Fibroblast of skin of back (primary cell): ENCODE measurements at regions not wholly inside any gene's neighbourhood (a gene's known extent, or its start where the extent isn't known, plus 50 kb on each side); places are given as distances from the start of the nearest gene placed in this dataset.
A peak's percentile ranks its signal among the peaks of the same experiment; 100 is the strongest.
"Not testable (repeated sequence)": the region's sequence is repeated elsewhere in the genome, so short reads cannot be mapped to it uniquely, and the experiment has no call there.

Experiments
- DNase-seq: peaks from one replicate; pipeline ENCODE4 v3.0.0-alpha.2; 2013

DNA sequence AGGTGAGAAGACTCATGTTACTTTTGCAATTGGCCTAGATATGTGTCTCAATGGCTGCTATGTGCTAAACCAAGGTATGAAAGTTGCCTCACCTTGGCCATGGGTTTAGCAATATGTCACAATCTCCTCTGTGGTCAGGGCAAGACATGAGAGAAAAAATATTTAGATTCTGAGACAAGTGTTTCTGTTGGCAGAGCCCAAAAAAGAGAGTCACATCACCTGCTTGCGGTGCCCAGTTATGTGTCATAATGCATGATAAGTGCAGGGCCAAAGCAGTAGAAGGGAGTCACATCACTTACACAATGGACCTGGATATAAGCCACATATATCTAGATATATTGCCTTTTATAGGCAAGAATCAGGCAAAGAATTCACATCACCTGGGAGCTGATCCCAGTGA is 894.1 kb upstream of the AMELY start:
- DNase-seq: no peak

DNA sequence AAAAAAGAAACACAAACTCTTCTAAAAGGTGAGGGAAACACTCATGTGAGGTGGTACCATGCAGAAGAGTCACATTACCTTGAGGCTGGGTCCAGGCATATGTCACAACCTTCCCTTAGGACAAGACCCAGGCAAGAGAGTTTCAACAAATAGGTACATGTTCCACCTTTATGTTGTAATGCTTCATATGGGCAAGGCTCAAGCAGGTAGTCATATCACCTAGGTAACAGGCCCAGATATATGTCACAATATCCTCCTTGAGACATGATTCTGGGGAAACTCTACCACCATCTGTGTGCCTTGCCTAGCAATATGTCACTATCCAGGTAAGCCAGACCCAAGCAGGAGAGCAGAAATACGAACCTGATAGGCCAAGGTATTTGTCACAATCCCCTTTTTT is 892.2 kb upstream of the AMELY start:
- DNase-seq: no peak

DNA sequence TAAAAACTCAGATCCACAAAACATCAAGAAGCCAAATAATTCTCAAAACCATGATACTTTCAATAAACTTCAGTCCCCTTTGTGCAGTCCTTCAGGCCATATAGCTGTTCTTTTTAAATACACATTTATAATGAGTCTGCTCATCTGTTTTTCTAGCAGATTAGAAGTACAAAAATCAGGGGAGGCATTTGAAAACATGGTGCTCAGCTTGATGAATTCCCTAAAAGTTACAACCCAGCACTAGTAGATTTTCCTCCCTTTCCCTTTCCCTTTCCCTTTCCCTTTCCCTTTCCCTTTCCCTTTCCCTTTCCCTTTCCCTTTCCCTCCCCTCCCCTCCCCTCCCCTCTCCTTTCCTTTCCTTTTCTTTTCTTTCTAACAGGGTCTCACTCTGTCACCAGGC is 884.6 kb upstream of the AMELY start:
- DNase-seq: no peak

DNA sequence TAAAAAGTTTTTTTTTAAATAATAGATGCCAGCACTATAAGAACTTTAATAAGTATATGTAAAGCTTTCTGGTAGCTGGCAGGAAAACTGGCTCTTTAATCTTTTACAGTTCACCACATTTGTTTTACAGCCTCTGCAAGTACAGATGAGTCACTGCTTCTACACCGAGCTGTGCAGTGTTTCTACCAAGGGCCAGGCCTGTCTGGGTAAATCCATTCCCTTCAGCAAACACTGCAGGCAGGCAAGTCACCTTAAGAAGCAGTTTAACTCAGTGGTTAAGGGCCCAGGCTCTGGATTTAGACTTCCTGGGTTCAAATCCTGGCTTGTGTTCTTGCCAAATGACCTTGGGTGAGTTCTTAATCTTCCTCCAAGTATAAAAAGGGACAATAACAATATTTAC is 882.9 kb upstream of the AMELY start:
- DNase-seq: peak; percentile 66

DNA sequence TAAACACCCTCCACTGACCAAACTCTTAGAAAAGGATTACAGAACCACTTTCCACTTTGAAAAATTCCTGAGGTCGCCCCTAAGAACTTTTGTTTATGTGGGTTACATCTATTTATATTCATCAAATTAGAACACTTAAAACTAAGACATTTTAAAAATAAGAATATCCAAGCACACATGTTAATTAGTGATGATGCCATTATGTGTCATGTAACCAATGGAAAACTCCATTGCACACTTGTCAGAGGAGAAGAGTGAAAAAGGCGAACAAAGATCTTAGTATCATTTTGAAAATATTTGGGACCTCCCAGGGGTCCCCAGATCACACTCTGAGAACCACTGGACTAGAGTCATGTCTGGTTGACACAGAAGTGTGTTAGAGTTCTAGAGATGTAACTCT is 882.4 kb upstream of the AMELY start:
- peak; percentile 3 for DNase-seq

DNA sequence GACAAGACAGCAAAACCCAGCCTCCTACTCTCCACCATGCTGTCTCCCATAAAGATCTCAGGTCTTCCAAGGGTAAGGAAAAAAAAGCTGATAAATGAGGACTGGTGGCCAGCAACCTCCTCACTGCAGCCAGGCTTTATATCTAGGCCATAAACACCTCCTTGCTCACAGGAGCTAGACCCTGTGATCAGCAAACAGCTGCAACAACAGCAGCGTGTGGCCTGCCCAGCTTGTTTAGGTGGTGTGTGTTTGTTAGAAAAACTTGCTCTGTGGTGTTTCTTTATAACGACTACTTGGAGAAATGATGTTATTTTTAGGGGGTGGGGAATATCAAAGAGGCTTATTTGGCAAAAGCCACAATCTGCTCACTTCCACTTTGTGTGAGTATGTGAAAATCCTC is 880.9 kb upstream of the AMELY start:
- DNase-seq: no peak

DNA sequence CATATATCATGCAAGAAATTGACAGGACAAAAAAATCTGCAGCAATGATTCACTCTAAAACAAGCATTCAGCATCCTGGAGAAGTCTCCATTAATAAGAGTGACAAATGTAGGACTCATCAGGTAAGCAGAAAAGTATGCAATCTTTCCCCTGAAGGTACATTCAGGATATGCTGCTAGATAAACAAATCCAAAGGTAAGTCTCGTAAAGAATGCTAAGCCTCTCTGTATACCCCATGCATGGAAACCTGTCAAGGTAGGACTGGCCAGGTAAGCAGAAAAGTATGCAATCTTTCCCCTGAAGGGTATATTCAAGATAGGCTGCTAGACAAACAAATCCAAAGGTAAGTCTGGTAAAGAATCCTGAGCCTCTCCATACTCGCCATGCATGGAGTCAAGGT is 869.9 kb upstream of the AMELY start:
- DNase-seq: no peak

DNA sequence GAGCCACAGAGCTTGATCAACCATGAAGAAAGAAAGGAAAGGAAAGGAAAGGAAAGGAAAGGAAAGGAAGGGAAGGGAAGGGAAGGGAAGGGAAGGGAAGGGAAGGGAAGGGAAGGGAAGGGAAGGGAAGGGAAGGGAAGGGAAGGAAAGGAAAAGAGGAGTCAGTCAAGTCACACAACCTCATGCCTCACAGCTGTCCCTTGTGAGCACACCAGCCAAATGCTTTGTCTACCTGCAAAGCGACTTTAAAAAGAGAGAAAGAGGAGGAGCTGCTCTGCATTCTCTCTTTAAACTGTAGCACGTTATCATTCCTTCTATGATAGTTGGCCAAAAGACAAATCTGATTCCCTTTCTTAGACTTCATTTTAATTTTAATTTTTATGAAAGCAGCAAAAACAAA is 863.9 kb upstream of the AMELY start:
- DNase-seq: not testable (repeated sequence)

DNA sequence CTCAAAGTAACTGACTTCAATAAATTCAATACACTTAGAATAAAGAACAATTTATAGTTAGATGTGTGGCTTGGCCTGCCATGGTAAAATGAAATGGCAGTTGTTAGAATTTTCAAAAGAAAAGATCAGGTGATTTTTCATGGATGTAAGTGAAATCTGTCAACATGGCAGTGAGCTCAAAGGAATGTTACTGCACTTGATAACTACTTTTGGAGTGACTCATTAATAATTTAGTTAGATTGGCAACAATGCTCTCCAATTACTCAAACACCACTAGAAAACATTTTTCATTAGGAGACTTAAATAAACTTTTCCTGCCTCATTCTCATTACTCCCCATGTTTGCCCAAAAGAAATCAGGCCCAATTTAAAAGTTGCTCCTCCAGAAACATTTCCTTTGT is 860.2 kb upstream of the AMELY start:
- DNase-seq: no peak

DNA sequence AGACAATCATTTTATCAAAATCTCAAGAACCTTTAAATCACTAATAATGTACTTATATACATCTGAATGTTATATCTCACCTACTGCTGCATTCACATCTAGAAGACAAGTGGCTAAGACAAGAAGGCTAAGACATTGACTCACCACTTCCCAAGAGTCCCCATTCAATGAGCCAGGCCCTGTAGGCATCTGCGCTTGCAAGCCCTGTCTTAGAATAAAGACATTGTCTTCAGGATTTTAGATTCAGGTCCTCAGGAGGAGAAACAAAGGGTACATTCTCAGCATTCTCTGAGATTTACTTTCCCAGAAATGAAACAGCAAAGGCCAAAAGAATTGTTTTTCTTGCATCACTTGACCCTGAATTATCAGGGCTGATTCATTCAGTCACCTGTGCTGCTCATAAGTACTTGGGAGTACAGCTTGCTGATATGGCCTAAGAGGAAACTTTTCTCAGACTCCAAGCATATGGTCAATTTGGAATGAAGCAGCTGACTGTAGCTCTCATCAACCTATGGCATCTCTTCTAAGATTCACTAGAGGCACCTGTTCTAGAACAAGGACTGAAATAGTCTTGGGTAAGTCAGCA is 858.3 kb upstream of the AMELY start:
- DNase-seq: peak; percentile 30

DNA sequence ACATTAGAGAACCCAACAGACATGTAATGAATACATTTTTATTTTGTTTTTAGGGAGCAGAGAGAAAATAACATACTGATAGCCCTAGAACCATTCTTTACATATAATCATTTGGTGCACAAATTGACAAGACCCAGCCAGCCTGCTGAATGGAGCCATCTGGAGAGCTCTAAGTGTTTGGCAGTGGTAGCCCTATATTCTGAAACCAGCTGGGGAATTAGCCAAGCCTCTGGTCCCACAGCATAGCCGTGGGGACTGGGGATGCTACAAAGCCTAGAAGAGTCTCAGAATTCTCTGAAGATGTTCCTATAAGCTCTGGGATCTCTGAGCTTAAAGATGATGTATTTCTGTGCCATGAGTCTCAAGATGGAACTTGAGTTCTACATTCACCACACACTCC is 857.3 kb upstream of the AMELY start:
- no peak for DNase-seq

DNA sequence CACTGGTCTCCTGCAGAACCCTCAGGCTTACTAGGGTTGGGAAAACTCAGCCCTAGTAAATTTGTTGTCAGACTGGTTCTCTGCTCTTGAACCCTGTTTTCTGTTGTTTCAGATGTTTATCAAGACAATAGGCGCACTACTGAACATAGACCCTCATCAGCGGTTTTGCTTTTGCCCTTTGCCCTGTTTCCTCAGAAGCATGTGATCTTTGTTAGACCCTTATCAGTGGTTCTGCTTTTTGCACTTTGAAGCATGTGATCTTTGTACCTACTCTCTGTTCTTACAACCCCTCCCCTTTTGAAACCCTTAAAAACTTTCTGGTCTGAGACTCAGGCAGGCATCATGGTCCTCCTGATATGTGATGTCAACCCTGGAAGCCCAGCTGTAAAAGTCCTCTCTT is 842.2 kb upstream of the AMELY start:
- DNase-seq: no peak

DNA sequence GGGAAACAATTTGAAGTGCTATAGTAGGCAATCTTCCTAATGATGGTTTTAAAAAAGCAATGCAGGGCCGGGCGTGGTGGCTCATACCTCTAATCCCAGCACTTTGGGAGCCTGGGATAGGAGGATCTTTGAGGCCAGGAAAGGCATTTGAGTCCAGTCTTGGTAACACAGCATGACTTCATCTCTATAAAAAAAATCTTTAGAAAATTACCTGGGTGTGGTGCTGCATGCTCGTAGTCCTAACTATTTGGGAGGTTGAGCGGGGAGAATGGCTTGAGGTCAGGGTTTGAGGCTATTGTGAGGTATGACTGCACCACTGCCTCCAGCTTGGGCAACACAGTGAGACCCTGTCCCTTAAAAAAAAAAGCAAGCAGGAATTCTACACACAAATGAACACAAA is 835.2 kb upstream of the AMELY start:
- no peak for DNase-seq

DNA sequence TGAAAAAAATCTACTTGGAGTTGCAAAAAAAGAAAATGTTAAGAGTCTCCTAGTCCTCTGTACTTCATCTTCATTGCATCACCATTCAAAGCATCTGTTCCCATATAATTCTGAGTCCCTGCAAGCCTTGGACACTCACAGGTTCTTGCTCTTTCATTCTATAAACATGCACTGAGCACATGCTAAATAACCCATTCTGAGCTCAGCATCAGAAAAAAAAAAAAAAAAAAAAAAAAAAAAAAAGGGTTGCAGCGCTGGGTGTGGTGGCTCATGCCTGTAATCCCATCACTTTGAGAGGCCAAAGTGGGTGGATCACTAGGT is 834.0 kb upstream of the AMELY start:
- DNase-seq: no peak

DNA sequence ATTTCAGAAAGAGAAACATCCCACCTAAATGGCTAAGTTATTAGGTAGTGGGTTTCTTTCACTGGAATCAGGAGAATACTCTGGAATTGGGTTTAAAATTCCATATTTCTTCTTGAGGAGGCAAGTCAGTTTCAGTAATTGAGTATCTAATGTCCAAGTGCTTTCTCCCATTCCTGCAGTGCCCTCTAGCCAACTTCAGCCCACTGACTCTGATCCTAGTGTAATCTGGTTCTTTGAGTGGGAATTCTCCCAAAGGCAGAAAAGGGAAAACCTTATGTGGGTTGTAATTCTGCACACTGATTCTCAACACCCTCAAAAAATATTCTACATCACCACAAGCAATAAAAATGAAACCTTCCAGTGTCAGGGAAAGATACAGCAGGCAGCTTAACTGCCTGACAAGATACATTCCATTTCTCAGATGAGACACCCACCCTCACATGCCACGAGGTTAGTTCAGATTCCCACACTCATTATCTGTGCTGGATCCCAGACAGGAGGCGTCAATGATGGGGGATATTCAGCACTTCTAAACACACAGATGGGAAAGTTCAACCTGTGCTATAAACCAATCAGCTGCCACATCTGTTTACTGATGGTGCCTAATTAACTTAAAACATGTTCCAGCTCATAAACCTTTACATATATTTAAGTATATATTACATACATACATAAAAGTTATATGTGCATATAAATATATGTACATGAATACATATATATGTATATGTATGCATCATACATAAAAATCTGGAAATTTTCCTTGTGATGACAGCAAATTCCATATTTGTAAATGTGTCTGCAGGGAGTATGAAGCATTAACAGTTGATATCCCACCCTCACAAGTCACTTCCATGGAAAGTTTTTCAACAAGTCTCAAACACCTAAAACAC is 833.4 kb upstream of the AMELY start:
- peak; percentile 35 for DNase-seq

DNA sequence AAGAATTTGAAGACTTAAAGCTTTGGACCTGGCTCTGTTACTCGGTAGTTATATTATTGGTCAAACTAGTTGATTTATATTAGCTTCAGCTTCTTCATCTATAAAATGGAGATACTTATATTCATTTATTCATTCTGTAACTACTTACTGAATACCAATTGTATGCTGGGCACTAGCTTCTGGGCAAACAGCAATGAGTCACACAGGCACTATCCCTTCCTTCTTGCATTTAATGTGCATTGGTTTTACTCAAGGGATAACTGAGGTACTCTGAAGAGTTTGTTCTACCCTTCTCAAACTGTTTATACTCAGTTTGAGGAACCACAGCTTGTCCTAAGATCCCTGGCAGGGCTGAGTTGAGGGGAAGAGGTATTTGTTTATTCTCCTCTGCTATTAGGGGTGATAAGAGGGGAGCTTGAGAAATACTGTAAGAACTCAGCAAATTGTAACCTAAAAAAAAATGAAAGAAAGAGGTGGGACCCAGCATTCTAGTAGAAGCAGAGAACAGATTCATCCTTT is 825.4 kb upstream of the AMELY start:
- peak; percentile 15 for DNase-seq

DNA sequence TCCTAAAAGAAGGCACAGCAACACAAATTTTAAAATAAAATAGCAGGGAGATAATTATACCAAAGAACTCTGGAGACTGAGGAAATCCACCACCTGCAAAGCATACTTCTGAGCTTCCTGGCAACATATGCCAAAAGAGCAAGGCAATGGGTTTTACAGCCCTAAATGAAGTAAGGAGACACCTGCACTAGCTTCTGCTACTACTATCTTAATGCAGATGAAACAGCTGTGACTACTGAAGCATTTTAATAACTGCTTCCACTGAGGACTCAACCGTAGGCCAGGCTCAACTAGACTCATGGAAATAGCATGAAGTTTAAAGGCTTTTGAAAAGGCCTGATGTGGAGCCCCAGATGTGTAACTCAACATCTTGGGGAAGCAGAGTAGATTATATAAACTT is 820.1 kb upstream of the AMELY start:
- DNase-seq: no peak

DNA sequence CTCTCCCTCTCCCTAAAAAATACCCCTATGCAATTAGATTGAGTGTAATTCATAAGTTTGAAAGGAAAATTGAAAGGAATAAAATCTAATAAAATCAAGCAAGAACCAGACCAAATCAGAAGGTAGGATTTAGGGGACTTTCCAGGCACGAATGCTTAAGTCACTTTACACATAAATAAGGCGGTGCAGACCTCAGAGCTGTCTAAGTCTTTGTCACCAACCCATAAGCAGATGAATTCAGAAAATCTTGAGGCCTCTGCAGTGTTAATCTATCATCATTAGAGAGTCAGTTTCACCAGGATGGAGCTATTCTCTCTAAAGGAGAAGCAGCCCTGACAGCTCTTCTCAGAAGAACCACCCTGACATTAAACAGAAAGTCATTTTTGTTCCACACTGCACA is 819.1 kb upstream of the AMELY start:
- no peak for DNase-seq

DNA sequence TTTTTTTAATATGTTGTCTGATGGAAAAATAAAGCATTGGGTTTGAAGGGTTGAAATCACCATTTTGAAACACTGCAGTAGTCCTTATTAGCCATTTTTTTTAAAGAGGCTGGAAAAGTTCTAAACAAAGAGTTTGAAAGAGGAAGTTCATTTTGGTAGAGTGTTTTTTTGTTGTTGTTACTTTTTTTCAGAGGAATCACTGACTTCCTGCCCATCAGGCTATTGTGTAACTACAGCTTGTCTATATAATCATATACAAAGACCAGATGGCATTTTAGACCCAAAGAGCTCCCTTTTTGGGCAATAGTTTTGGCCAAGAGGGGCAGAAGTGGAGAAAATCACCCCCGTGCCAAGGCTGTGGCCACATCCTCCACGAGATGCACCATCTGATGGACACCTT is 818.5 kb upstream of the AMELY start:
- no peak for DNase-seq

DNA sequence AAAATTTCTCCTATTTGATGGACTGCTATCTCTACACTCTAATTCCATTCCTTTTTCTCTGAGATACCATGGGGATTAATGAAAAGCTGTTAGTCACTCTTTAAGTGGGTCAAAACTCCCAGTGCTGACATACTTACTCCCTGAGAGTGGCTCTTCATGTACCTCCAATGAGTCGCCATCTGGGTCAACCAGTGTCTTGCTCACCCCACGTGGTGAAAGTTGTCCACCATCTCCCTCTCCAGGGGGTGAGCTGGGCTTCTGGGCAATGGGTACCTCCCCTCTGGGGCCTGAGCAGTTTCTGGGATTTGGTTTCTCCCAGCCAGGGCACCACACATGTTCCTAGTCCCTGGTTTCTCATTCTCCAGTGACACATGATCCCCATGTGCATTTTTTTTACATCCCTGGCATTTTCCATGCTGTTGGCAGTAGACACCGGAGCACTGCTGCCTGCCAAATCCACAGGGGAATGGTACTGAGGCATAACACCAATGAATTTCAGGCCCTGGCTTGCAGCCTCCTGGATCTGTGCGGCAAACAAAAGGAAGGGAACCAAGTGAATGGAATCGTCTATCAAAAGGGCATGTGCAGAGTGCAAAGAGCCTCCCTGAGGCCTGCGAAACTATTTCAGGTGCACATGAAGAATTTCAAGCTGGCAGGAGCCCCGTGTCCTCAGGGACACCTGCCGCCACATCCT is 817.9 kb upstream of the AMELY start:
- DNase-seq: peak; percentile 85

DNA sequence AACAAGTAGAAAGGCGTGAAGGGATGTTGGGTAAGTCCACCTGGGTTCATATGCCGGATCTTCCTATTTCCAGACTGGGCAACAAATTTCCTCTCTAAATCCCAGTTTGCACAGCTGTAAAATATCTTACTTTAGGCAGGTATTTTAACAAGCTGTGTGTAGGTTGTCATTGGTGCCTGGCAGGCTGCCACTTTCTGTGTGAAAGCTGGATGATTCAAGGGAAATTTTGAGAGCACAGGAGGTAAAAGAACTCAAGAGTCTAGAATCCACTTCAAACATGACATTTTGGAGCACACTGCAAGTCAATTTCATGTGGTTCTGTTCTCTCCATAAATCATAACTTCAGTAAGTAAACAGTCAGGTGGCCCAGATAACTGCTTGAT is 817.4 kb upstream of the AMELY start:
- peak; percentile 39 for DNase-seq

DNA sequence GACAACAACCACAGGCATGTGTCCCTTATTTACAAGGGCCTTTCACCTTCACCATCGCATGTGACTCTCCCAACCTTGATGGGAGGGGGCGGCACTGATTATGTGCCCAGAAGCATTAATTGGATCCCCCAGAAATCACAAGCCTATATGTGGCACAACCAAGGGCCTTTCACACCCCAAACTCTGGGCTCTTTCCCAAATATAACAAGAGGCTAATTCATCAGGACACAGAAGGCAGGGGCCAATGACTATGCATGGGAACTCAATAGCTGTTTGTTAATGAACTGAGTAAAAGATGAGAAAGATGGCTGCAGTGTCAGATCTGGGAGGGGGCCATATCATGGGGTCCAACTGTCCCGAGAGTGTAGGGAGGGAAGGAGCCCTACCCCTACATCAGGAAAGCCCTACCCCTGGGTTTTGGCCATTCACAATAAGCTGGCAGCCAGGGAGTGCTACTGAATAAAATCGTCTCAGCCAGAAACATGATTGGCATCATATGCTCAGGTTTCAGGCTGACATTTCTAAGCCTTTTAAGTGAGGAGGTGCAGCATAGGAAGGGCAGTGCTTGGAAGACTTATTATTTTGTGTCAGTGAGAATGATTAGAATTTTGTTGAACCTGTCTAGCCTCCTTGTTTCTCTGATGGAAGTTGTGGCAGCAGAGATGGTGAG is 814.4 kb upstream of the AMELY start:
- no peak for DNase-seq

DNA sequence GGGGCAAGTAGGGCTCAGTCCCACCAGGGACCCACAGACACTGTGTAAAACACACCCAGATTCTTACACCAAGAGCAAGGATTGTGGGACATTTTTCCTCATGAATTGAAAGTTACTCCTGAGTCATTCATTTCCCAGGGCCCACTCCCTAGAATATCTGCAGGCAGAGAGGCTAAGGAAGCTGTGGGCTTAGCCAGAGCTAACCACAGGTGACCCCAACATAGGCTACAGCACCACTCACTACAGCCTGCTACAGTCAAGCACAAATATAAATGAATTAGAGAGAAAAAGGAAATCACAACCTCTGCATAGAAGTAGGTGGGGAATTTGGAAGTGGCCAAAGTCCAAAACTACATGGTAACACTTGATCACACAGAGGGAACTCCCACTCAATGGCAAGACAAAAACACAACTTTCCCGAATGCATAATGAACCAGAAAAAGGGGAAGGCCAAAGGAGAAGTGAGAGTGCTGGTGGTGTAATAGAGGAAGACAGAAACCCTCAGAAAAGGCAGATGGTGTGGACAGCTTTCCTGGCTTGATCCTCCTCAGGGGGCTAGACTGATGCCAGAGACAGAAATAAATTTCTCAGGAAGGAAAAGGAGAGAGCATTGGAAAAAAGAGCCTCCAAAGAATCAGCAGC is 812.6 kb upstream of the AMELY start:
- peak; percentile 5 for DNase-seq
